LNCaP clone FGC (cell line): ENCODE measurements at regions not wholly inside any gene's neighbourhood (a gene's known extent, or its start where the extent isn't known, plus 50 kb on each side); places are given as distances from the start of the nearest gene placed in this dataset.
A peak's percentile ranks its signal among the peaks of the same experiment; 100 is the strongest.

Source experiments
- DNase-seq: peaks from one replicate; pipeline ENCODE4 v3.0.0-alpha.2; 2011; ENCODE audit warnings: low read depth
- H3K4me3 ChIP-seq: 2 replicates; pipeline ENCODE4 v1.5.1; 2011; ENCODE audit warnings: mild to moderate bottlenecking, low read depth, low read length, control low read depth
- TF ChIP-seq, protein P1 (sequence below): IDR thresholded peaks from 2 replicates; pipeline ENCODE4 v1.5.1; 2012; ENCODE audit warnings: mild to moderate bottlenecking; ENCODE audit not compliant: control insufficient read depth, insufficient read depth; ENCODE audit errors: extremely low read depth

DNA sequence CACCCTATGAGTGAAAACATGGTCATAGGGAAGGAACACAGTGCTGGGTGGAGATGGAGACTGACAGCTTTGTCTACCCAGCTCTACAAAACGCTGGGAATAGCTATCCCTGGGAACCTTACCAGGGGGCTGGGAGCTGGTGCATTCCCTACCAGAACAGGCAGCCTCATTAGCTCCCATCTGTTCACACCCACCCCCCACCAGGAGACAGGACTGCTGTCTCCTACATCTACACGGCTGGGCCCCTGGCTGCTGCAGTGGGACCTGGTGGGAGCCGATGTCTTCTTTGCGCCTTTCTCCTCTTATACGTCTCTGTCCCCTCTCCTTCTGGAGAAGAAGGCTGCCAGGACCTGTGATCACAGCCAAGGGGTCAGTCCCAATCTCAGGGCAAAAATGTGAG is 90.8 kb downstream of the UQCRFS1 start:
- no peak overlapping the region for H3K4me3 ChIP-seq
- DNase-seq, result no peak
- TF ChIP-seq, protein P1, sequence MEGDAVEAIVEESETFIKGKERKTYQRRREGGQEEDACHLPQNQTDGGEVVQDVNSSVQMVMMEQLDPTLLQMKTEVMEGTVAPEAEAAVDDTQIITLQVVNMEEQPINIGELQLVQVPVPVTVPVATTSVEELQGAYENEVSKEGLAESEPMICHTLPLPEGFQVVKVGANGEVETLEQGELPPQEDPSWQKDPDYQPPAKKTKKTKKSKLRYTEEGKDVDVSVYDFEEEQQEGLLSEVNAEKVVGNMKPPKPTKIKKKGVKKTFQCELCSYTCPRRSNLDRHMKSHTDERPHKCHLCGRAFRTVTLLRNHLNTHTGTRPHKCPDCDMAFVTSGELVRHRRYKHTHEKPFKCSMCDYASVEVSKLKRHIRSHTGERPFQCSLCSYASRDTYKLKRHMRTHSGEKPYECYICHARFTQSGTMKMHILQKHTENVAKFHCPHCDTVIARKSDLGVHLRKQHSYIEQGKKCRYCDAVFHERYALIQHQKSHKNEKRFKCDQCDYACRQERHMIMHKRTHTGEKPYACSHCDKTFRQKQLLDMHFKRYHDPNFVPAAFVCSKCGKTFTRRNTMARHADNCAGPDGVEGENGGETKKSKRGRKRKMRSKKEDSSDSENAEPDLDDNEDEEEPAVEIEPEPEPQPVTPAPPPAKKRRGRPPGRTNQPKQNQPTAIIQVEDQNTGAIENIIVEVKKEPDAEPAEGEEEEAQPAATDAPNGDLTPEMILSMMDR, result no peak

DNA sequence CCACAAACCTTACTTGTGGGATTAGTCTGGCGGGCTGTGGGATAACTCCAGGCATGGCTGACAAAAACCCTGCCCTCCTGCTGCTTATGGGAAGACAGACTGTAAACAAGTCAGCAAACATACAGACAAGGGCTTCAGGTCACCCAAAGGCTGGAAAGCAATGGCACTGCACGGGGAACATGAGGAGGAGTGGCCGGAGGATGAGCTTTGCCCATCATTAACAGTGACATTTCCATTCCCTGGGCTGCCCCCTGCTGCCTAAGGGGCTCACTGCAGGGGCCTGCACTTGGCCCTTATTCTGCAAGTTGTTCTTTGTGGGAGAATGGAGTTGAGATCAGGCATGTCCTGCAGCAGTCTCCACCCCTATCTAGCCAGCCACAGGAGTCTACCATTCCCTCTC is 91.3 kb downstream of the UQCRFS1 start:
- TF ChIP-seq, protein P1, result peak; percentile 38
- no peak for DNase-seq
- H3K4me3 ChIP-seq, result no peak overlapping the region

DNA sequence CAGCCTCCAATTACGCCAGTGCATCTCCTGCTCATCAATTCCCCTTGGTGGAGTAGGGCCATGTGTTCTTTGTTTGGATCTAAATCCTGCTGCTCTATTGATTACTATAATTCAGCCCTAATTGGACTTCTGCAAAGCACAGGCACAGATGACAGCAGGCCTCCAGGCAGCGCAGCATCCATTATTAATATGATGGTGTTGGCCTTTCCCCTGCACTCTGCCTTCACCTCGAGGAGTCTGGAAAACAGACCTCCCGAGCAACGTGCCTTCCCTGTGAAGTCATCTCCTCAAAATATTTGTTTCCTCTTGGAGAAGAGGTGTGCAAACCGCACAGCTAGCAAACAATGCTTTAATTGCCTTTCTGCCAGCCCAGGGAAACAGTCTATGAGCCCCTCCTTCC is 92.5 kb downstream of the UQCRFS1 start:
- TF ChIP-seq, protein P1, result no peak
- DNase-seq, result no peak
- H3K4me3 ChIP-seq, result no peak overlapping the region

DNA sequence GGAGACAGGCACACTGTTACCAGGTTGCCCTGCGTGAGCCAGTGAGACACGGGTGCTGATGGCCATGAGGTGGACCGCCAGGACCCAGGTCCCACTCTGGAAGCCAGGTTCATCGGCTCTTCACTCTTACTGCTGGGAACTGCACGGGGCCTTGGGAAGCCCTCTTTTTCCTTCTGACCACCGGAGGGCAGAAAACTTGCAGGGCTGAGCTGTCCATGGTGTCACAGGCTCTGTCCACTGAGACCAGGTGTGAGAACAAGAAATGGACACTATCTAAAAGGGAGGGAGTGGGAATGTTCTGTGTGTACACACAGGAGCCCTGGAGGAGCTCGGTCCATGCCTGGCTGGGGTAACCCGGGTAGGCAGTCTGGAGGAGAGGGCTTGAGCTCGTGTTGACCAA is 93.4 kb downstream of the UQCRFS1 start:
- H3K4me3 ChIP-seq, result no peak overlapping the region
- TF ChIP-seq, protein P1, result no peak
- no peak for DNase-seq

DNA sequence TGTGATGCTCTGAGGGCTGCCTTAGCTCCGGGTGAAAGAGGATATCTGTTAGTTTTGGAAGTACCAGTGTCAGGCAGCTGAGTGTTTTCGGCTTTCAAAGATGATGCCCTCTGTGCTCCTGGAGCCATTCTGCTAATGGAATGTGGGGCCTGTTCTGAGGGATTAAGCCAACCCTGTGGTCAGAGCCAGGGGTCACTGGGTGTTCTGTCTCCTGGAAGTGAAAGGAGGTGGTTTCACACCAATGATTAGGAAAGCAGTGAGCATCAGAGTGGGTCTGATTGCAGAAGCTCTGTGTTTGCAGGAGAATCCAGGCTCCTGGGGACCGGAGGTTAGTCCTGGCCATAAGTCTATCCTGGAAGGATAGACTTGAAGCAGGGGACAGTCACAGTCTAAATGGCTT is 94.6 kb downstream of the UQCRFS1 start:
- TF ChIP-seq, protein P1, result no peak
- DNase-seq, result no peak
- no peak overlapping the region for H3K4me3 ChIP-seq

DNA sequence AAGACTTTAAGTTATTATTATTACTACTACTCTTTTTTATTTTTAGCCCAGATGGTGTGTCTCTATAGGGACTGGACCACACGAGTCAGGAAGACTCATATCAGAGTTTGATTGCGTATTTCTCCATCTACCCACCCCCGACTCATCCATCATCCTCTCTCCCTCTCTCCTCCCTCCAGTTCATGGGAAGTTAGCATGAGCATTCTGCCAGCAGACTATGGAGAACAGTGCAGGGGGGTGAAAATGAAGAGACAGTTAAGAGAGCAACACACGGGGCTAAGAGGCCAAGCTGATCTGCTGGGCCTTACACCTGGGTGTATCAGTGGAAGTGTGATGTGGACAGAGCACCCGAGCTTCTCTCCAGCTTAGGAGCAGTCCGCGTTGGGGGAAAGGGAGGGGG is 95.0 kb downstream of the UQCRFS1 start:
- TF ChIP-seq, protein P1, result no peak
- no peak overlapping the region for H3K4me3 ChIP-seq
- no peak for DNase-seq

DNA sequence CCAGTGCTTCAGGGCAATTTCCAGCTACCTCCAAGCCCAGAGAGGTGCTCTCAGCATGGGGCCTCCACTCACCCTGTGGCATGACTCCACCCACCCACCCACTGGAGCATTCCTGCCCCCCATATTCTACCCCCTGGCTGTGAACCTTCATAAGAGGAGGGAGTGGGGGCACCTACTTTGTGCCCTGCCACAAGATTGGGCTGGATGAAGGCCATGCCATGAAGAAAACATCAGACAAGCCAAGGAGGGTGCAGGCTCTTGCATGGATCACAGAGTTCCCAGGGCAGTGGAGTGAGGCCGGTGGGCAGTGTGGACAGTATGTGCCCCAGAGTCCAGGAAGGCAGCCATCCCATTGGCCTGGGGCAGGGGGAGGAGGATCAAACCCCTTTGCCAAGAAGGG is 97.8 kb downstream of the UQCRFS1 start:
- TF ChIP-seq, protein P1, result no peak
- DNase-seq, result no peak
- H3K4me3 ChIP-seq, result no peak overlapping the region
